ENCODE measurements at regions not wholly inside any gene's neighbourhood (a gene's known extent, or its start where the extent isn't known, plus 50 kb on each side); places are given as distances from the start of the nearest gene placed in this dataset.

DNA sequence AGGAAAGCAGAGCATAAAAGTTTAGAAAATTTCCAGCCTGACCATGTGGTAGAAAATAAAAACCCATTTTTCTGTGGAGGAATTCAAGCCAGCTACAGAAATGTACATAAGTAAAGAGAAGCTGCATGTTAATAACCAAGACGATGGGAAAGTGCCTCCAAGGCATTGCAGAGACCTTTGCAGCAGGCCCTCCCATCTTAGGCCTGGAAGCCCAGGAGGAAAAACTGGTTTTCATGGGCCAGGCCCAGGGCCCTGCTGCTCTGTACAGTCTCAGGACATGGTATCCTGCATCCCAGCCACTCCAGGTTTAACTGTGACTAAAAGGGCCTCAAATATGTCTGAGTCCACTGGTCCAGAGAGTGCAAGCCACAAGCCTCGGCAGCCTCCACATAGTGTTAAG is 754.8 kb upstream of the RIOK2 start:
- CTCF ChIA-PET = no interaction called here
- H3K27ac ChIP-seq (ENCODE audit: extremely low read depth, low read depth, low read length) = no peak overlapping the region
- POLR2A ChIA-PET = no interaction called here

DNA sequence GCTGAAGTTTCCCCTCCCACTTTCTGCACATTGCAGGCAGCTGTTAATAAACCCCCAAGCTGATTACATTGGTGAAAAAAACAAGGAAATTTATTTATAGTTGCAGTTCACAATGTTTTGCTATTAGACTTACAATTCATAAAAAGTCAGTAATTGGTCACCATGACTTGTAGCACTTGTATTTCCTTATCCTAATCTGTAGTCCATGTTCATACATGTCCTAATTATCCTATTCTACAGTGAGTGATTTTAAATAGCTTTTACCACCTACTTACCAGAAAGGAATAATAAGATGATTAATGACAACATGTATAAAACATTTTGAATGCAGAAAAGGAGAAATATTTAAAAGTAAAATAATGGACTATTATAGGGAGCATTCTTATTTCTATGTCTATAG is 760.0 kb upstream of the RIOK2 start:
- TF ChIP-seq ZNF473 (tag by site-specific recombination; IDR thresholded peaks at IDR 0.05) = no peak
- no peak for TF ChIP-seq SALL2 (tag by site-specific recombination; IDR thresholded peaks at IDR 0.05; ENCODE audit: borderline replicate concordance)
- TF ChIP-seq, protein P1, sequence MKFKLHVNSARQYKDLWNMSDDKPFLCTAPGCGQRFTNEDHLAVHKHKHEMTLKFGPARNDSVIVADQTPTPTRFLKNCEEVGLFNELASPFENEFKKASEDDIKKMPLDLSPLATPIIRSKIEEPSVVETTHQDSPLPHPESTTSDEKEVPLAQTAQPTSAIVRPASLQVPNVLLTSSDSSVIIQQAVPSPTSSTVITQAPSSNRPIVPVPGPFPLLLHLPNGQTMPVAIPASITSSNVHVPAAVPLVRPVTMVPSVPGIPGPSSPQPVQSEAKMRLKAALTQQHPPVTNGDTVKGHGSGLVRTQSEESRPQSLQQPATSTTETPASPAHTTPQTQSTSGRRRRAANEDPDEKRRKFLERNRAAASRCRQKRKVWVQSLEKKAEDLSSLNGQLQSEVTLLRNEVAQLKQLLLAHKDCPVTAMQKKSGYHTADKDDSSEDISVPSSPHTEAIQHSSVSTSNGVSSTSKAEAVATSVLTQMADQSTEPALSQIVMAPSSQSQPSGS (tag by site-specific recombination; IDR thresholded peaks at IDR 0.05; ENCODE audit: low read depth) = no peak
- TF ChIP-seq ZXDB (tag by site-specific recombination; IDR thresholded peaks at IDR 0.05) = no peak
- TF ChIP-seq ZNF292 (tag by site-specific recombination; IDR thresholded peaks at IDR 0.05; ENCODE audit: borderline replicate concordance, low read depth) = no peak
- TF ChIP-seq ZNF596 (tag by site-specific recombination; IDR thresholded peaks at IDR 0.05) = no peak
- TF ChIP-seq ZNF391 (tag by site-specific recombination; IDR thresholded peaks at IDR 0.05; ENCODE audit: borderline replicate concordance, low read depth) = no peak
- TF ChIP-seq ZNF658 (tag by site-specific recombination; IDR thresholded peaks at IDR 0.05) = no peak
- TF ChIP-seq ZFP3 (tag by site-specific recombination; IDR thresholded peaks at IDR 0.05; ENCODE audit: low read depth) = no peak
- no peak for TF ChIP-seq ZNF548 (tag by site-specific recombination; IDR thresholded peaks at IDR 0.05)
- TF ChIP-seq SP7 (tag by site-specific recombination; IDR thresholded peaks at IDR 0.05) = no peak
- no peak for TF ChIP-seq ZNF544 (tag by site-specific recombination; IDR thresholded peaks at IDR 0.05)
- TF ChIP-seq BCL11B (tag by site-specific recombination; IDR thresholded peaks at IDR 0.05; ENCODE audit: low read depth) = no peak
- TF ChIP-seq KLF1 (tag by site-specific recombination; IDR thresholded peaks at IDR 0.05) = no peak
- TF ChIP-seq ZNF571 (tag by site-specific recombination; IDR thresholded peaks at IDR 0.05) = no peak
- no peaks in the 10 kb centered on the region for H3K4me1 ChIP-seq (ENCODE audit: control insufficient read depth, insufficient read depth, low read length)
- no peaks in the 10 kb centered on the region for H3K36me3 ChIP-seq (ENCODE audit: control insufficient read depth in 2 of 2, insufficient read depth in 1 of 2, low read length in 2 of 2)
- POLR2A ChIA-PET = no interaction called here
- no peak overlapping the region for H3K4me3 ChIP-seq (ENCODE audit: low read depth, low read length)
- no peaks in the 10 kb centered on the region for H3K9me3 ChIP-seq (ENCODE audit: control insufficient read depth, insufficient read depth, low read depth, low read length)
- H3K27ac ChIP-seq (ENCODE audit: extremely low read depth, low read depth, low read length) = no peak overlapping the region
- CTCF ChIA-PET = no interaction called here

More for the DNA sequence above, 754.8 kb upstream of the RIOK2 start:
- TF ChIP-seq ZNF600 (tag by site-specific recombination; IDR thresholded peaks at IDR 0.05) = no peak
- TF ChIP-seq, protein P2, sequence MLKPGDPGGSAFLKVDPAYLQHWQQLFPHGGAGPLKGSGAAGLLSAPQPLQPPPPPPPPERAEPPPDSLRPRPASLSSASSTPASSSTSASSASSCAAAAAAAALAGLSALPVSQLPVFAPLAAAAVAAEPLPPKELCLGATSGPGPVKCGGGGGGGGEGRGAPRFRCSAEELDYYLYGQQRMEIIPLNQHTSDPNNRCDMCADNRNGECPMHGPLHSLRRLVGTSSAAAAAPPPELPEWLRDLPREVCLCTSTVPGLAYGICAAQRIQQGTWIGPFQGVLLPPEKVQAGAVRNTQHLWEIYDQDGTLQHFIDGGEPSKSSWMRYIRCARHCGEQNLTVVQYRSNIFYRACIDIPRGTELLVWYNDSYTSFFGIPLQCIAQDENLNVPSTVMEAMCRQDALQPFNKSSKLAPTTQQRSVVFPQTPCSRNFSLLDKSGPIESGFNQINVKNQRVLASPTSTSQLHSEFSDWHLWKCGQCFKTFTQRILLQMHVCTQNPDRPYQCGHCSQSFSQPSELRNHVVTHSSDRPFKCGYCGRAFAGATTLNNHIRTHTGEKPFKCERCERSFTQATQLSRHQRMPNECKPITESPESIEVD (tag by site-specific recombination; IDR thresholded peaks at IDR 0.05) = no peak
- TF ChIP-seq SALL2 (tag by site-specific recombination; IDR thresholded peaks at IDR 0.05; ENCODE audit: borderline replicate concordance) = no peak
- TF ChIP-seq ZNF670 (tag by site-specific recombination; IDR thresholded peaks at IDR 0.05; ENCODE audit: low read depth) = no peak
- no peak for TF ChIP-seq ZNF341 (tag by site-specific recombination; IDR thresholded peaks at IDR 0.05; ENCODE audit: low read depth)
- TF ChIP-seq ZNF416 (tag by site-specific recombination; IDR thresholded peaks at IDR 0.05) = no peak
- no peak for TF ChIP-seq ZNF37A (tag by site-specific recombination; IDR thresholded peaks at IDR 0.05)
- no peak for TF ChIP-seq ZNF621 (tag by site-specific recombination; IDR thresholded peaks at IDR 0.05)
- no peak for TF ChIP-seq ZFHX2 (tag by site-specific recombination; conservative IDR thresholded peaks at IDR 0.05)
- TF ChIP-seq ZNF585B (tag by site-specific recombination; IDR thresholded peaks at IDR 0.05) = no peak
- TF ChIP-seq ZNF311 (tag by site-specific recombination; IDR thresholded peaks at IDR 0.05; ENCODE audit: borderline replicate concordance) = no peak
- no peak for TF ChIP-seq ZNF155 (tag by site-specific recombination; IDR thresholded peaks at IDR 0.05)
- TF ChIP-seq, protein P3, sequence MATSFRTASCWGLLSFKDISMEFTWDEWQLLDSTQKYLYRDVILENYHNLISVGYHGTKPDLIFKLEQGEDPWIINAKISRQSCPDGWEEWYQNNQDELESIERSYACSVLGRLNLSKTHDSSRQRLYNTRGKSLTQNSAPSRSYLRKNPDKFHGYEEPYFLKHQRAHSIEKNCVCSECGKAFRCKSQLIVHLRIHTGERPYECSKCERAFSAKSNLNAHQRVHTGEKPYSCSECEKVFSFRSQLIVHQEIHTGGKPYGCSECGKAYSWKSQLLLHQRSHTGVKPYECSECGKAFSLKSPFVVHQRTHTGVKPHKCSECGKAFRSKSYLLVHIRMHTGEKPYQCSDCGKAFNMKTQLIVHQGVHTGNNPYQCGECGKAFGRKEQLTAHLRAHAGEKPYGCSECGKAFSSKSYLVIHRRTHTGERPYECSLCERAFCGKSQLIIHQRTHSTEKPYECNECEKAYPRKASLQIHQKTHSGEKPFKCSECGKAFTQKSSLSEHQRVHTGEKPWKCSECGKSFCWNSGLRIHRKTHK (tag by site-specific recombination; IDR thresholded peaks at IDR 0.05) = no peak
- Histone ChIP-seq H3K4me3 (ENCODE audit: low read depth, low read length) (no peak overlapping the region), H3K4me1 (ENCODE audit: control insufficient read depth, insufficient read depth, low read length) (no peaks in the 10 kb centered on the region), H3K36me3 (ENCODE audit: control insufficient read depth in 2 of 2, insufficient read depth in 1 of 2, low read length in 2 of 2) (no peaks in the 10 kb centered on the region), H3K9me3 (ENCODE audit: control insufficient read depth, insufficient read depth, low read depth, low read length) (no peaks in the 10 kb centered on the region)
